Right atrium auricular region (tissue), 2 donors: ENCODE measurements at regions not wholly inside any gene's neighbourhood (a gene's known extent, or its start where the extent isn't known, plus 50 kb on each side); places are given as distances from the start of the nearest gene placed in this dataset.

Experiments
- DNase-seq: peaks from one replicate; pipeline ENCODE4 v3.0.0-alpha.2; 2019; ENCODE audit warnings: low spot score
- H3K27ac ChIP-seq, 2 donors: fragments of 200-600 bp; sonication (generic); 1 replicate in 1 of 2; 2 replicates in 1 of 2; pipeline ENCODE4 v1.5.1; 2016 to 2019
- H3K27me3 ChIP-seq, 2 donors: fragments of 200-600 bp; sonication (generic); one replicate each; pipeline versions ENCODE4 v1.5.1 to v1.6.0; 2017 to 2019
- H3K36me3 ChIP-seq: fragments of 200-600 bp; sonication (generic); one replicate; pipeline ENCODE4 v1.5.1; 2016
- H3K4me1 ChIP-seq, 2 donors: fragments of 200-600 bp; sonication (generic); one replicate each; pipeline versions ENCODE4 v1.5.1 to v1.6.0; 2017 to 2019
- H3K4me3 ChIP-seq, 2 donors: fragments of 200-600 bp; sonication (generic); 1 replicate in 1 of 2; 2 replicates in 1 of 2; pipeline ENCODE4 v1.5.1; 2017 to 2019; ENCODE audit warnings: mild to moderate bottlenecking in 1 of 2, moderate library complexity in 1 of 2
- H3K9me3 ChIP-seq, 2 donors: fragments of 200-600 bp; sonication (generic); one replicate each; pipeline ENCODE4 v1.5.1; 2019
- TF ChIP-seq, protein P1 (sequence below), 2 donors: fragments of 200-600 bp; sonication (generic); IDR thresholded peaks; one replicate each; pipeline ENCODE4 v1.5.1; 2019; ENCODE audit warnings: antibody characterized with exemption in 2 of 2

DNA sequence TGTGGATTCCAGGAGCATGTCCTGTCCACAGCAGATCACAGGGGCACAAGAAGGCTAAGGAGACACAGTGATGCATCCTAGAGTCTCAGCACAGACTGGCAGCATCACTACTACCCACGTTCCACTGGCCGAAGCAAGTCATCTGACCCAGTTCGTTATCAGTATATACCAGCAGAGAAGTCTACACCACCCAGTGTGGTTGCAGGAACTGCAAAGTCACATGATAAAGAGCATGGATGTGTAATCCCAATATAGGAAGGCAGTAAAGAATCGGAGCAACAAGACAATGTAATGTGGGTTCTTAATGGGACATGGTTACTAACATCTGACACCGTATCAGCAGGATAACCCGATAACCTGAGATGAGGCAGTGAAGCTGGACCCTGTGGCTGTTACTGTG lies 246.6 kb downstream of the RRAGC start:
- H3K36me3 ChIP-seq, result no peaks in the 10 kb centered on the region
- TF ChIP-seq, protein P1, sequence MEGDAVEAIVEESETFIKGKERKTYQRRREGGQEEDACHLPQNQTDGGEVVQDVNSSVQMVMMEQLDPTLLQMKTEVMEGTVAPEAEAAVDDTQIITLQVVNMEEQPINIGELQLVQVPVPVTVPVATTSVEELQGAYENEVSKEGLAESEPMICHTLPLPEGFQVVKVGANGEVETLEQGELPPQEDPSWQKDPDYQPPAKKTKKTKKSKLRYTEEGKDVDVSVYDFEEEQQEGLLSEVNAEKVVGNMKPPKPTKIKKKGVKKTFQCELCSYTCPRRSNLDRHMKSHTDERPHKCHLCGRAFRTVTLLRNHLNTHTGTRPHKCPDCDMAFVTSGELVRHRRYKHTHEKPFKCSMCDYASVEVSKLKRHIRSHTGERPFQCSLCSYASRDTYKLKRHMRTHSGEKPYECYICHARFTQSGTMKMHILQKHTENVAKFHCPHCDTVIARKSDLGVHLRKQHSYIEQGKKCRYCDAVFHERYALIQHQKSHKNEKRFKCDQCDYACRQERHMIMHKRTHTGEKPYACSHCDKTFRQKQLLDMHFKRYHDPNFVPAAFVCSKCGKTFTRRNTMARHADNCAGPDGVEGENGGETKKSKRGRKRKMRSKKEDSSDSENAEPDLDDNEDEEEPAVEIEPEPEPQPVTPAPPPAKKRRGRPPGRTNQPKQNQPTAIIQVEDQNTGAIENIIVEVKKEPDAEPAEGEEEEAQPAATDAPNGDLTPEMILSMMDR (IDR thresholded peaks at IDR 0.05), result no peak
- H3K4me1 ChIP-seq, result no peaks in the 10 kb centered on the region
- no peaks in the 10 kb centered on the region for H3K9me3 ChIP-seq
- no peak overlapping the region for H3K4me3 ChIP-seq
- H3K27me3 ChIP-seq, result no peaks in the 10 kb centered on the region
- H3K27ac ChIP-seq, result no peak overlapping the region
- DNase-seq, result no peak

DNA sequence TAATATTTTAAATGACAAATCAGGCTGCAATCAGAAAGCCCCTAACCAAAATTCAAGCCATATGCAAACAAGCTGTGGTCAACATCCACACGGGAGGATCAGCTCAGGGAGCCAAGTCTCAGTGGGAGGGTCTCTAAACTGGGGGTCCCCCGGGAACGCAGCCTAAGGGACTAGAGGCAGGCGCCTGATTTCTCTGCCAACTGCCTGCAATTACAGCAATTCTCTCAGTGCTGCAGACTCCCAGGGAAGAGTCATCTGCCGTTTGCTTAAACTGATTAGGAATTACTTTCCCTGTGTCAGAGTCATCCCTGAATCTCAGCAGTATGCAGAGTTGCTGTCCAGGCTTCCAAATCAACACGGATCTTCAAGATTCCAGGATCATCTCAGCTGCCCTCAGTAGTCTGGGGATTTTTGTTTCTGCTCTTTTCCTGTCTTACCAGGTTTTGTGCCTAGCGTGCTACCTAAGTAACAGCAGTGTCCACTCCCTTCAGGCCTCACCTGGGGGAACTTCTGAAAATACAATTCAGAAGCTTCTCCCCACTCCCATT lies 247.8 kb downstream of the RRAGC start:
- Histone ChIP-seq H3K27me3 (no peaks in the 10 kb centered on the region), H3K9me3 (no peaks in the 10 kb centered on the region), H3K27ac (no peak overlapping the region), H3K4me3 (no peak overlapping the region), H3K4me1 (no peaks in the 10 kb centered on the region), H3K36me3 (no peaks in the 10 kb centered on the region)
- DNase-seq, result no peak
- TF ChIP-seq, protein P1 (IDR thresholded peaks at IDR 0.05), result no peak

DNA sequence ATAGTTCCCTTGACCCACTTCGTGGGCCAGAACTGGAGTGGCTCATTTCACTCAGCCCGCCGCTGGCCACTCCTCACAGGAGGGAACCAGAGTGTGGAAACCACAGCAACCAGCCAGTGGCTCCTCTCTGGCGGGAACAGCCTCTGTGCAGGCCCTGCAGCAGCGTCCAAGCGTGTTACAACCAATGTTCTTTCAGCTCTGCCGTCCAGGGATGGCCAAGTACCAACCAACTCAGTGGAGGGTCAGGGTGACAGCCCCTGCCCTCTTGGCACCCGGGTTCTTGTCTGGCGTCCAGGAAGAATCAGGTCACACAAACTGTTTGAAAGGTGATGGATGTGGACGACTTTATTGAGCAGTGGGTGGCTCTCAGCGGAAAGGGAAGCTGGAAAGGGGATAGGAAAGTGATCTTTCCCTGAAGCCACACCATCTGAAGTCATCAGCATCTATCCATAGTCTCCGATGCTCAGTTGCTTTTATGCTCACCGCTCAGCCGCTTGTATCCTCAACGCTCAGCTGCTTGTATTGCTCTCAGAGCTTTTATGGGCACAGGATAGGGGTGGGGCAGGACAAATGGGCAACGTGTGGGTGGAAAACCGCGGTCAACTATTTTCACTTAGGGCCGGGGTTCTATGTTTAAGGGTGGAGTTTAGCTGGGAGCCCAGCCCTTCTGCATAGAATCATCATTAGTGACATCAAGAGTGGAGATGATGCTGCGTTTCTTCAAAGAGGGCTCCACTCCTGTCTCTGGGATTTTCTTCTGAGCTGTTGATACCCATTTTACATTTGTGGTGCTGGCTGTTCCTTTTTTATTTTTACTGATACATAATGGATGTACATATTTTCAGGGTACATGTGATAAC lies 250.2 kb downstream of the RRAGC start:
- H3K27me3 ChIP-seq, result no peaks in the 10 kb centered on the region
- H3K4me1 ChIP-seq, result no peaks in the 10 kb centered on the region
- no peak for DNase-seq
- H3K9me3 ChIP-seq, result no peaks in the 10 kb centered on the region
- H3K4me3 ChIP-seq, result no peak overlapping the region
- H3K27ac ChIP-seq, result no peak overlapping the region
- H3K36me3 ChIP-seq, result no peaks in the 10 kb centered on the region
- TF ChIP-seq, protein P1 (IDR thresholded peaks at IDR 0.05), result no peak

DNA sequence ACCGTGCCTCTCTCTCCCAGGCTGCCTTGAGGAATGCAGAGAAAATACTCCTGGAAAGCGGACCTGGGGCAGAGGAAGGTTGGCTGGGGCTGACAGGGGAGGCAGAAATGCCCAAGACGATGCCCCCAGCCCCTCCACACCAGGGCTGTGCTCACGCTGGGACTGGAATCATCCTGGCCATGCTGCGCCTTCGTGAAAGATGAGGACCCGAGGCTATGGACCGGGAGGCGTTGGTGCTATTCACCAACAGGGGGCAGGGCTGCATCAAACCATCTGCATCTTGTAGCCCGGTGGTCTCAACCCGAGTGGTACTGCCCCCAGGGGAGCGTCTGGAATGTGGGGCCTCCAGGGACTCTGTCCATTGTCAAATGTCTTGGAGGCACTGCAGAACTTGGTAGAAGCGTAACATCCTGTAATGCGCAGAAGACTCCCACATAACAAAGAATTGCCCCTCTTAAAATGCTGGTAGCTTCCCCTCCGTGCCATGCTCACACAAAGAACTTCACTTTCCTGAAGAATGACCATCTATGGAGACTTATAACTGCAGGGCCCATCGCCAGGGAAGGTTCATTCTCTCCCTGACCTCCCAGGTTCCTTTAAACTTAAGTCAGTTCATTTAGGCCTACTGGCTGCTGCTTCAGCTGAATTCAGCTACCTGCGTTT lies 251.2 kb downstream of the RRAGC start:
- DNase-seq, result no peak
- Histone ChIP-seq H3K27ac (no peak overlapping the region), H3K9me3 (no peaks in the 10 kb centered on the region), H3K36me3 (no peaks in the 10 kb centered on the region), H3K4me3 (no peak overlapping the region), H3K4me1 (no peaks in the 10 kb centered on the region), H3K27me3 (no peaks in the 10 kb centered on the region)
- TF ChIP-seq, protein P1 (IDR thresholded peaks at IDR 0.05), result peak in 1 of 2 donors; percentile 51

DNA sequence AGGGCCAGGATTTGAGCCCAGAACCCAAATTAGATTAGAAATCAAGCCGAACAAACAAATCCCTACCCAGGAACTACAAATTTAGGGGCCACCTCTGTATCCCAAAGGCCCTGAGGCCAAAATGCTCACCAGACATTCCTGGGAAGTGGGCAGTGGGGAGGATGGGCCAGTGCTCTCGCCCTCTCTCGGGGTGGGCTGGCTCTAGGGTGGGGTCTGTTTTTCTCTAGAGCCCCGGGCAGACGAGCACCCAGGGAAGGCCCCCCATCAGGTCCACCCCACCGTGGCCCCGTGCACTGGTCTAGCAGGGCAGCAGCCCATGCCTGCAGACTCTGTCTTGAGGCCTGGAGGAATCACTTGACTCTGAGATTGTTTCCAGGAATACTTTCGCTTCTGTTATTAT lies 252.0 kb downstream of the RRAGC start:
- H3K27me3 ChIP-seq, result no peaks in the 10 kb centered on the region
- DNase-seq, result no peak
- no peaks in the 10 kb centered on the region for H3K36me3 ChIP-seq
- no peak overlapping the region for H3K27ac ChIP-seq
- H3K9me3 ChIP-seq, result no peaks in the 10 kb centered on the region
- H3K4me1 ChIP-seq, result no peaks in the 10 kb centered on the region
- H3K4me3 ChIP-seq, result no peak overlapping the region
- TF ChIP-seq, protein P1 (IDR thresholded peaks at IDR 0.05), result no peak
